ENCODE measurements at regions not wholly inside any gene's neighbourhood (a gene's known extent, or its start where the extent isn't known, plus 50 kb on each side); places are given as distances from the start of the nearest gene placed in this dataset.

GRCh38 chr5:38207343-38207742, 51.0 kb upstream of the EGFLAM start:
- no peak for ATAC-seq (ENCODE audit: insufficient read depth, low FRiP score)
- no peak for DNase-seq
- Histone ChIP-seq H3K27me3 (ENCODE audit: control insufficient read depth in 3 of 3, insufficient read depth in 3 of 3, low read length in 2 of 3) (peaks cover 0 to 3% (median 3%) of the 10 kb centered on the region in 3 donors), H3K9me3 (ENCODE audit: control insufficient read depth in 4 of 4, insufficient read depth in 3 of 4, low read length in 3 of 4) (no peaks in the 10 kb centered on the region), H3K9ac (ENCODE audit: insufficient read depth in 1 of 2, low read length in 2 of 2) (no peak overlapping the region), H3K36me3 (ENCODE audit: control insufficient read depth in 4 of 4, insufficient read depth in 4 of 4, low read length in 4 of 4) (no peaks in the 10 kb centered on the region), H3K27ac (ENCODE audit: low read depth in 1 of 2, low read length in 1 of 2) (no peak overlapping the region), H3K4me3 (no peak overlapping the region), H3K4me1 (ENCODE audit: control insufficient read depth in 5 of 5, insufficient read depth in 5 of 5, low read length in 5 of 5) (no peaks in the 10 kb centered on the region)
- no peak for TF ChIP-seq CTCF (IDR thresholded peaks at IDR 0.05; ENCODE audit: control extremely low read depth, extremely low read depth)

GRCh38 chr5:38202741-38203140, 55.6 kb upstream of the EGFLAM start:
- Histone ChIP-seq H3K9ac (ENCODE audit: insufficient read depth in 1 of 2, low read length in 2 of 2) (no peak overlapping the region), H3K27ac (ENCODE audit: low read depth in 1 of 2, low read length in 1 of 2) (no peak overlapping the region), H3K4me3 (no peak overlapping the region), H3K36me3 (ENCODE audit: control insufficient read depth in 4 of 4, insufficient read depth in 4 of 4, low read length in 4 of 4) (no peaks in the 10 kb centered on the region), H3K4me1 (ENCODE audit: control insufficient read depth in 5 of 5, insufficient read depth in 5 of 5, low read length in 5 of 5) (no peaks in the 10 kb centered on the region), H3K27me3 (ENCODE audit: control insufficient read depth in 3 of 3, insufficient read depth in 3 of 3, low read length in 2 of 3) (peaks cover 0 to 3% (median 2%) of the 10 kb centered on the region in 3 donors), H3K9me3 (ENCODE audit: control insufficient read depth in 4 of 4, insufficient read depth in 3 of 4, low read length in 3 of 4) (peaks cover 0 to 4% (median 0%) of the 10 kb centered on the region in 4 donors)
- no peak for ATAC-seq (ENCODE audit: insufficient read depth, low FRiP score)
- no peak for TF ChIP-seq CTCF (IDR thresholded peaks at IDR 0.05; ENCODE audit: control extremely low read depth, extremely low read depth)
- WGBS, 2 donors: 80 to 84% methylated on average over 4 of the region's 4 CpGs
- no peak for DNase-seq

- ATAC-seq (ENCODE audit: insufficient read depth, low FRiP score) (no peak), DNase-seq (no peak)
- no peak for TF ChIP-seq CTCF (IDR thresholded peaks at IDR 0.05; ENCODE audit: control extremely low read depth, extremely low read depth)
- H3K4me1 ChIP-seq (ENCODE audit: control insufficient read depth in 5 of 5, insufficient read depth in 5 of 5, low read length in 5 of 5): no peaks in the 10 kb centered on the region
- WGBS, 2 donors: 84 to 85% methylated on average over 1 of the region's 1 CpG
- H3K27me3 ChIP-seq (ENCODE audit: control insufficient read depth in 3 of 3, insufficient read depth in 3 of 3, low read length in 2 of 3): peaks cover 0 to 3% (median 0%) of the 10 kb centered on the region in 3 donors
- no peaks in the 10 kb centered on the region for H3K36me3 ChIP-seq (ENCODE audit: control insufficient read depth in 4 of 4, insufficient read depth in 4 of 4, low read length in 4 of 4)
- H3K27ac ChIP-seq (ENCODE audit: low read depth in 1 of 2, low read length in 1 of 2): no peak overlapping the region
- H3K4me3 ChIP-seq: no peak overlapping the region
- no peak overlapping the region for H3K9ac ChIP-seq (ENCODE audit: insufficient read depth in 1 of 2, low read length in 2 of 2)
- peaks cover 0 to 4% (median 0%) of the 10 kb centered on the region in 4 donors for H3K9me3 ChIP-seq (ENCODE audit: control insufficient read depth in 4 of 4, insufficient read depth in 3 of 4, low read length in 3 of 4)
Measured at GRCh38 chr5:38200872-38201557, 57.3 kb upstream of the EGFLAM start.

- TF ChIP-seq CTCF (IDR thresholded peaks at IDR 0.05; ENCODE audit: control extremely low read depth, extremely low read depth): no peak
- H3K27me3 ChIP-seq (ENCODE audit: control insufficient read depth in 3 of 3, insufficient read depth in 3 of 3, low read length in 2 of 3): peaks cover 0 to 19% (median 15%) of the 10 kb centered on the region in 3 donors
- no peaks in the 10 kb centered on the region for H3K4me1 ChIP-seq (ENCODE audit: control insufficient read depth in 5 of 5, insufficient read depth in 5 of 5, low read length in 5 of 5)
- DNase-seq (no peak), ATAC-seq (ENCODE audit: insufficient read depth, low FRiP score) (no peak)
- no peak overlapping the region for H3K9ac ChIP-seq (ENCODE audit: insufficient read depth in 1 of 2, low read length in 2 of 2)
- H3K27ac ChIP-seq (ENCODE audit: low read depth in 1 of 2, low read length in 1 of 2): no peak overlapping the region
- no peaks in the 10 kb centered on the region for H3K36me3 ChIP-seq (ENCODE audit: control insufficient read depth in 4 of 4, insufficient read depth in 4 of 4, low read length in 4 of 4)
- H3K9me3 ChIP-seq (ENCODE audit: control insufficient read depth in 4 of 4, insufficient read depth in 3 of 4, low read length in 3 of 4): peaks cover 0 to 4% (median 0%) of the 10 kb centered on the region in 4 donors
- 93 to 97% methylated on average over 3 of the region's 3 CpGs for WGBS, 2 donors
- no peak overlapping the region for H3K4me3 ChIP-seq
Measured at GRCh38 chr5:38197118-38197517, 61.2 kb upstream of the EGFLAM start.
